Neural progenitor cell (in vitro differentiated cells): ENCODE measurements at regions not wholly inside any gene's neighbourhood (a gene's known extent, or its start where the extent isn't known, plus 50 kb on each side); places are given as distances from the start of the nearest gene placed in this dataset.

Source experiments
- EZH2 ChIP-seq: fragments of 200-600 bp; sonication (generic); IDR thresholded peaks from 2 replicates; pipeline ENCODE4 v1.6.1; 2017; ENCODE audit warnings: antibody characterized with exemption, mild to moderate bottlenecking, moderate library complexity
- EZH2phosphoT487 ChIP-seq: fragments of 200-600 bp; sonication (generic); IDR thresholded peaks from 2 replicates; pipeline ENCODE4 v1.6.1; 2017; ENCODE audit warnings: antibody characterized with exemption
- TF ChIP-seq, protein P1 (sequence below): fragments of 200-600 bp; sonication (generic); IDR thresholded peaks from 2 replicates; pipeline ENCODE4 v1.5.1; 2017; ENCODE audit warnings: antibody characterized with exemption, mild to moderate bottlenecking

- TF ChIP-seq, protein P1, sequence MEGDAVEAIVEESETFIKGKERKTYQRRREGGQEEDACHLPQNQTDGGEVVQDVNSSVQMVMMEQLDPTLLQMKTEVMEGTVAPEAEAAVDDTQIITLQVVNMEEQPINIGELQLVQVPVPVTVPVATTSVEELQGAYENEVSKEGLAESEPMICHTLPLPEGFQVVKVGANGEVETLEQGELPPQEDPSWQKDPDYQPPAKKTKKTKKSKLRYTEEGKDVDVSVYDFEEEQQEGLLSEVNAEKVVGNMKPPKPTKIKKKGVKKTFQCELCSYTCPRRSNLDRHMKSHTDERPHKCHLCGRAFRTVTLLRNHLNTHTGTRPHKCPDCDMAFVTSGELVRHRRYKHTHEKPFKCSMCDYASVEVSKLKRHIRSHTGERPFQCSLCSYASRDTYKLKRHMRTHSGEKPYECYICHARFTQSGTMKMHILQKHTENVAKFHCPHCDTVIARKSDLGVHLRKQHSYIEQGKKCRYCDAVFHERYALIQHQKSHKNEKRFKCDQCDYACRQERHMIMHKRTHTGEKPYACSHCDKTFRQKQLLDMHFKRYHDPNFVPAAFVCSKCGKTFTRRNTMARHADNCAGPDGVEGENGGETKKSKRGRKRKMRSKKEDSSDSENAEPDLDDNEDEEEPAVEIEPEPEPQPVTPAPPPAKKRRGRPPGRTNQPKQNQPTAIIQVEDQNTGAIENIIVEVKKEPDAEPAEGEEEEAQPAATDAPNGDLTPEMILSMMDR: no peak
- no peak for TF ChIP-seq EZH2
- TF ChIP-seq EZH2phosphoT487: no peak
Observed at GRCh38 chr14:29242755-29243754, 476.5 kb downstream of the FOXG1 start.
